HepG2 (cell line): ENCODE measurements at regions not wholly inside any gene's neighbourhood (a gene's known extent, or its start where the extent isn't known, plus 50 kb on each side); places are given as distances from the start of the nearest gene placed in this dataset.

Experiments
- ATAC-seq: fragments of 200-7000 bp; cut with Tn5 transposase; 3 replicates; pipeline ENCODE4 v1.9.1; 2020; ENCODE audit warnings: mild to moderate bottlenecking, moderate library complexity
- BruUV-seq: library from RNA; stranded (reverse); fragments of 400-500 nt; replicated peaks from 2 replicates; lab custom pipeline; 2021; lab: Mats Ljungman, UMichigan
- CTCF ChIA-PET: fragments of 300-600 bp; formaldehyde crosslinking; extraction: SDS; loops from one replicate; lab custom pipeline; 2021; ENCODE audit warnings: low total read pairs, inconsistent platforms, low intra/inter-chr PET ratio; lab: Yijun Ruan, JAX
- POLR2A ChIA-PET: fragments of 350-600 bp; sonication (Branson Sonifier 250); formaldehyde crosslinking; loops from one replicate; lab custom pipeline; 2020; ENCODE audit warnings: antibody characterized with exemption, inconsistent platforms; lab: Yijun Ruan, JAX
- DNase-seq: peaks from one replicate; pipeline ENCODE4 v3.0.0-alpha.2; 2015; ENCODE audit warnings: low spot score
- FAIRE-seq: peaks from 3 replicates; lab custom pipeline; 2011; peaks lifted over from hg19 to GRCh38; lab: Jason Lieb, UNC
- H2AFZ ChIP-seq: one replicate; pipeline ENCODE4 v1.6.1; 2011; ENCODE audit warnings: low read length, inconsistent platforms
- H3K27ac ChIP-seq: fragments of 300-600 bp; 3 replicates; pipeline ENCODE4 v1.8.0; 2011; ENCODE audit warnings: mixed run types, mild to moderate bottlenecking, mixed read lengths, low read length, inconsistent platforms; ENCODE audit not compliant: insufficient read depth; ENCODE audit errors: extremely low read length
- H3K27me3 ChIP-seq, 2 experiments: fragments of 200-600 bp in 1 of 2; 2 replicates in 1 of 2; 3 replicates in 1 of 2; pipeline versions ENCODE4 v1.6.0 to v1.8.0; 2011; ENCODE audit warnings: low read length in 2 of 2, mild to moderate bottlenecking in 2 of 2, moderate library complexity in 2 of 2, inconsistent platforms in 1 of 2; ENCODE audit not compliant: insufficient read depth in 2 of 2, control insufficient read depth in 1 of 2
- H3K36me3 ChIP-seq, 2 experiments: fragments of 200-600 bp in 1 of 2; replicated peaks in 1 of 2; 2 replicates in 1 of 2; 3 replicates in 1 of 2; pipeline versions ENCODE4 v1.5.1 to v1.8.0; 2011; ENCODE audit warnings: low read length in 2 of 2, inconsistent platforms in 1 of 2; ENCODE audit not compliant: insufficient read depth in 2 of 2, control insufficient read depth in 1 of 2
- H3K4me1 ChIP-seq: 2 replicates; pipeline ENCODE4 v1.5.1; 2012; ENCODE audit warnings: low read length, inconsistent platforms; ENCODE audit not compliant: insufficient read depth
- H3K4me2 ChIP-seq: 2 replicates; pipeline ENCODE4 v1.6.0; 2011; ENCODE audit warnings: low read depth, low read length, inconsistent platforms
- H3K4me3 ChIP-seq, 3 experiments: fragments of 200-600 bp in 1 of 3; sonication (generic), shearing (Covaris generic) in 1 of 3; replicated peaks in 1 of 3; 2 replicates each; pipeline ENCODE4 v1.5.1; 2011 to 2016; ENCODE audit warnings: low read length in 3 of 3, inconsistent platforms in 2 of 3, low read depth in 2 of 3, mild to moderate bottlenecking in 2 of 3, control low read depth in 1 of 3, mixed read lengths in 1 of 3; ENCODE audit not compliant: insufficient read depth in 1 of 3
- H3K79me2 ChIP-seq: one replicate; pipeline ENCODE4 v1.6.1; 2011; ENCODE audit warnings: low read length, inconsistent platforms; ENCODE audit not compliant: insufficient read depth
- H3K9ac ChIP-seq: 2 replicates; pipeline ENCODE4 v1.6.0; 2011; ENCODE audit warnings: mild to moderate bottlenecking, low read depth, low read length, inconsistent platforms; ENCODE audit not compliant: insufficient read depth
- H3K9me3 ChIP-seq: 2 replicates; pipeline ENCODE4 v1.5.1; 2012; ENCODE audit warnings: mild to moderate bottlenecking, low read length
- H4K20me1 ChIP-seq: 2 replicates; pipeline ENCODE4 v1.6.0; 2011; ENCODE audit warnings: inconsistent platforms, mild to moderate bottlenecking, low read length, moderate library complexity; ENCODE audit not compliant: insufficient read depth
- ATM ChIP-seq: fragments of 450-650 bp; IDR thresholded peaks from 2 replicates; pipeline ENCODE4 v1.7.1; 2017; ENCODE audit warnings: mild to moderate bottlenecking, borderline replicate concordance
- BCL6 ChIP-seq: IDR thresholded peaks from 2 replicates; pipeline ENCODE4 v1.6.1; 2016; ENCODE audit warnings: missing genetic modification reagents, missing compliant biosample characterization
- CREM ChIP-seq, 2 experiments: sonication (generic) in 1 of 2; formaldehyde crosslinking in 1 of 2; IDR thresholded peaks; 2 replicates each; pipeline versions ENCODE4 v1.4.0 to v1.6.1; 2016 to 2020; ENCODE audit warnings: antibody characterized with exemption in 1 of 2, mild to moderate bottlenecking in 1 of 2, missing genetic modification reagents in 1 of 2
- ETV6 ChIP-seq: sonication (generic); formaldehyde crosslinking; conservative IDR thresholded peaks from 2 replicates; pipeline ENCODE4 v1.4.0; 2020; ENCODE audit warnings: missing genetic modification reagents
- FLYWCH1 ChIP-seq: sonication (generic); formaldehyde crosslinking; IDR thresholded peaks from 2 replicates; pipeline ENCODE4 v1.8.1; 2023; ENCODE audit warnings: mild to moderate bottlenecking, missing genetic modification reagents
- HNF4G ChIP-seq, 2 experiments: sonication (generic) in 1 of 2; formaldehyde crosslinking in 1 of 2; IDR thresholded peaks; 2 replicates each; pipeline versions ENCODE4 v1.4.0 to v1.6.1; 2011 to 2020; ENCODE audit warnings: borderline replicate concordance in 2 of 2, low read depth in 2 of 2, mild to moderate bottlenecking in 2 of 2, low read length in 1 of 2, missing genetic modification reagents in 1 of 2, moderate library complexity in 1 of 2
- HOMEZ ChIP-seq: IDR thresholded peaks from 2 replicates; pipeline ENCODE4 v1.6.1; 2016; ENCODE audit warnings: low read depth
- IKZF1 ChIP-seq: fragments of 450-650 bp; IDR thresholded peaks from 2 replicates; pipeline ENCODE4 v1.7.1; 2016
- KDM4B ChIP-seq: sonication (generic); formaldehyde crosslinking; IDR thresholded peaks from 2 replicates; pipeline ENCODE4 v1.4.0; 2020; ENCODE audit warnings: missing genetic modification reagents
- KLF16 ChIP-seq, 2 experiments: sonication (generic) in 1 of 2; formaldehyde crosslinking in 1 of 2; IDR thresholded peaks; 2 replicates each; pipeline versions ENCODE4 v1.6.1 to v1.8.0; 2016 to 2023; ENCODE audit warnings: missing genetic modification reagents in 2 of 2, missing compliant biosample characterization in 1 of 2
- MLX ChIP-seq: IDR thresholded peaks from 2 replicates; pipeline ENCODE4 v1.6.1; 2016
- MXI1 ChIP-seq: IDR thresholded peaks from 3 replicates; pipeline ENCODE4 v1.6.1; 2012; ENCODE audit warnings: low read depth, low read length, inconsistent platforms, borderline replicate concordance
- MZF1 ChIP-seq: sonication (generic); formaldehyde crosslinking; IDR thresholded peaks from 2 replicates; pipeline ENCODE4 v1.8.1; 2023; ENCODE audit warnings: mild to moderate bottlenecking, missing genetic modification reagents, borderline replicate concordance
- NFKBIZ ChIP-seq: IDR thresholded peaks from 2 replicates; pipeline ENCODE4 v1.6.1; 2018; ENCODE audit warnings: missing genetic modification reagents, missing compliant biosample characterization
- NRL ChIP-seq: sonication (generic); formaldehyde crosslinking; IDR thresholded peaks from 2 replicates; pipeline ENCODE4 v1.5.0; 2020; ENCODE audit warnings: missing genetic modification reagents, mild to moderate bottlenecking, moderate library complexity, borderline replicate concordance
- PRDM4 ChIP-seq: sonication (generic); formaldehyde crosslinking; IDR thresholded peaks from 2 replicates; pipeline ENCODE4 v1.9.0; 2021; ENCODE audit warnings: missing genetic modification reagents, borderline replicate concordance
- RAD51 ChIP-seq: fragments of 450-650 bp; IDR thresholded peaks from 2 replicates; pipeline ENCODE4 v1.6.1; 2016; ENCODE audit warnings: borderline replicate concordance
- SIX1 ChIP-seq: sonication (generic); formaldehyde crosslinking; IDR thresholded peaks from 2 replicates; pipeline ENCODE4 v1.4.0; 2020; ENCODE audit warnings: missing genetic modification reagents, borderline replicate concordance
- SP5 ChIP-seq: IDR thresholded peaks from 2 replicates; pipeline ENCODE4 v1.6.1; 2016; ENCODE audit warnings: low read depth, borderline replicate concordance
- SRF ChIP-seq: IDR thresholded peaks from 2 replicates; pipeline ENCODE4 v1.6.1; 2011; ENCODE audit warnings: mild to moderate bottlenecking, low read depth, low read length, moderate library complexity
- ZNF136 ChIP-seq: sonication (generic); formaldehyde crosslinking; IDR thresholded peaks from 2 replicates; pipeline ENCODE4 v1.8.1; 2022; ENCODE audit warnings: low read depth, mild to moderate bottlenecking, moderate library complexity, missing genetic modification reagents
- ZNF772 ChIP-seq: sonication (generic); formaldehyde crosslinking; IDR thresholded peaks from 2 replicates; pipeline ENCODE4 v1.5.0; 2020; ENCODE audit warnings: mild to moderate bottlenecking, missing genetic modification reagents
- WGBS: methylation state at CpG from one replicate; pipeline ENCODE4 v1.1.6; 2017; ENCODE audit warnings: low lambda C conversion rate; 5-methylcytosine and 5-hydroxymethylcytosine counted together
- in situ Hi-C: cut with HindIII; loops from 2 replicates; pipeline ENCODE4 v1.10.0; 2017; ENCODE audit warnings: low pct_unique_long_range_greater_than_20kb; ENCODE audit not compliant: extremely low pct_ligation_motif_present
- intact Hi-C: fragments of 100-400 bp; cut with micrococcal nuclease; formaldehyde crosslinking; loops from one replicate; pipeline ENCODE4 v1.10.0; 2022; ENCODE audit not compliant: unreplicated experiment

- intact Hi-C loops: no loop called here
- WGBS: 3% methylated on average over 1 of the region's 1 CpG
- POLR2A ChIA-PET: no interaction called here
Measured at GRCh38 chr13:109917422-109917821, 131.0 kb upstream of the IRS2 start.

GRCh38 chr13:109913936-109914510 is 127.6 kb upstream of the IRS2 start:
- Histone ChIP-seq H2AFZ (no peak overlapping the region), H3K27ac (no peak overlapping the region), H3K79me2 (no peaks in the 10 kb centered on the region), H4K20me1 (no peaks in the 10 kb centered on the region), H3K9ac (no peak overlapping the region), H3K9me3 (peaks cover 7% of the 10 kb centered on the region; the same call in 1 of the 2 replicates), H3K4me2 (no peak overlapping the region), H3K4me3 (no peak overlapping the region), H3K27me3 (no peaks in the 10 kb centered on the region), H3K4me1 (no peaks in the 10 kb centered on the region), H3K36me3 (no peaks in the 10 kb centered on the region)
- in situ Hi-C loops (no loop called here), intact Hi-C loops (no loop called here)
- ATAC-seq (no peak), DNase-seq (no peak), FAIRE-seq (no peak)
- ChIA-PET CTCF (no interaction called here), POLR2A (no interaction called here)
- WGBS: 45% methylated on average over 3 of the region's 3 CpGs
- TF ChIP-seq MZF1: no peak
- no peak for TF ChIP-seq ZNF136 (CRISPR knock-in tag)
- TF ChIP-seq FLYWCH1 (CRISPR knock-in tag): no peak
- no peak for TF ChIP-seq PRDM4 (CRISPR knock-in tag)
- TF ChIP-seq ZNF772 (CRISPR knock-in tag): no peak
- no peak for TF ChIP-seq RAD51
- TF ChIP-seq HOMEZ (CRISPR knock-in tag): no peak
- TF ChIP-seq SP5 (CRISPR knock-in tag): no peak
- BruUV-seq: no TSS peak

More at GRCh38 chr13:109917422-109917821, 131.0 kb upstream of the IRS2 start:
- in situ Hi-C loops: no loop called here
- Histone ChIP-seq H4K20me1 (no peaks in the 10 kb centered on the region), H3K27ac (no peak overlapping the region), H3K9me3 (no peaks in the 10 kb centered on the region), H3K4me3 (no peak overlapping the region), H3K4me1 (no peaks in the 10 kb centered on the region), H3K9ac (no peak overlapping the region), H3K36me3 (no peaks in the 10 kb centered on the region), H3K79me2 (no peaks in the 10 kb centered on the region), H2AFZ (no peak overlapping the region), H3K4me2 (no peak overlapping the region), H3K27me3 (no peaks in the 10 kb centered on the region)
- ATAC-seq (no peak), DNase-seq (no peak), FAIRE-seq (no peak)
- TF ChIP-seq SIX1 (CRISPR knock-in tag) (no peak), MXI1 (no peak), BCL6 (CRISPR knock-in tag) (no peak), NFKBIZ (CRISPR knock-in tag) (no peak), HNF4G (IDR thresholded peaks at IDR 0.05; ENCODE audit: borderline replicate concordance, low read depth, low read length) (no peak), HNF4G (CRISPR knock-in tag; IDR thresholded peaks at IDR 0.05; ENCODE audit: borderline replicate concordance, low read depth) (no peak), CREM (IDR thresholded peaks at IDR 0.05) (no peak), CREM (CRISPR knock-in tag; IDR thresholded peaks at IDR 0.05) (no peak), KDM4B (CRISPR knock-in tag) (no peak), NRL (CRISPR knock-in tag) (no peak), ATM (no peak), IKZF1 (no peak), KLF16 (CRISPR knock-in tag; IDR thresholded peaks at IDR 0.05) (no peak), MLX (CRISPR knock-in tag) (no peak), SRF (no peak), ETV6 (CRISPR knock-in tag) (no peak)
- no TSS peak for BruUV-seq
- CTCF ChIA-PET: no interaction called here
